ENCODE measurements at regions not wholly inside any gene's neighbourhood (a gene's known extent, or its start where the extent isn't known, plus 50 kb on each side); places are given as distances from the start of the nearest gene placed in this dataset.

- Histone ChIP-seq H3K4me3 (ENCODE audit: low read depth, low read length, poor library complexity, severe bottlenecking) (no peak overlapping the region), H3K4me2 (ENCODE audit: low read length) (no peak overlapping the region), H3K9me2 (ENCODE audit: low read depth, low read length) (no peaks in the 10 kb centered on the region), H3K27me3 (ENCODE audit: insufficient read depth, low read length) (no peaks in the 10 kb centered on the region), H3K27ac (ENCODE audit: low read depth, low read length, poor library complexity, severe bottlenecking) (no peak overlapping the region), H3K4me1 (ENCODE audit: insufficient read depth, low read length, severe bottlenecking) (no peaks in the 10 kb centered on the region), H3F3A (ENCODE audit: insufficient read depth, low read length) (no peaks in the 10 kb centered on the region), H3K9me3 (ENCODE audit: low read length) (no peaks in the 10 kb centered on the region), H3K9ac (ENCODE audit: low read length) (no peak overlapping the region), H4K20me1 (ENCODE audit: insufficient read depth, low read length) (no peaks in the 10 kb centered on the region), H3K79me2 (ENCODE audit: insufficient read depth, low read length) (no peaks in the 10 kb centered on the region), H2AFZ (ENCODE audit: low read length) (no peak overlapping the region), H3K36me3 (ENCODE audit: insufficient read depth, low read length) (no peaks in the 10 kb centered on the region)
- TF ChIP-seq EZH2 (IDR thresholded peaks at IDR 0.05; ENCODE audit: borderline replicate concordance, low read length) = no peak
- TF ChIP-seq, protein P1, sequence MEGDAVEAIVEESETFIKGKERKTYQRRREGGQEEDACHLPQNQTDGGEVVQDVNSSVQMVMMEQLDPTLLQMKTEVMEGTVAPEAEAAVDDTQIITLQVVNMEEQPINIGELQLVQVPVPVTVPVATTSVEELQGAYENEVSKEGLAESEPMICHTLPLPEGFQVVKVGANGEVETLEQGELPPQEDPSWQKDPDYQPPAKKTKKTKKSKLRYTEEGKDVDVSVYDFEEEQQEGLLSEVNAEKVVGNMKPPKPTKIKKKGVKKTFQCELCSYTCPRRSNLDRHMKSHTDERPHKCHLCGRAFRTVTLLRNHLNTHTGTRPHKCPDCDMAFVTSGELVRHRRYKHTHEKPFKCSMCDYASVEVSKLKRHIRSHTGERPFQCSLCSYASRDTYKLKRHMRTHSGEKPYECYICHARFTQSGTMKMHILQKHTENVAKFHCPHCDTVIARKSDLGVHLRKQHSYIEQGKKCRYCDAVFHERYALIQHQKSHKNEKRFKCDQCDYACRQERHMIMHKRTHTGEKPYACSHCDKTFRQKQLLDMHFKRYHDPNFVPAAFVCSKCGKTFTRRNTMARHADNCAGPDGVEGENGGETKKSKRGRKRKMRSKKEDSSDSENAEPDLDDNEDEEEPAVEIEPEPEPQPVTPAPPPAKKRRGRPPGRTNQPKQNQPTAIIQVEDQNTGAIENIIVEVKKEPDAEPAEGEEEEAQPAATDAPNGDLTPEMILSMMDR (IDR thresholded peaks at IDR 0.05; ENCODE audit: low read length) = no peak
These were observed 1724.7 kb upstream of the WWC1 start for GRCh38 chr5:166566725-166567124.

DNA sequence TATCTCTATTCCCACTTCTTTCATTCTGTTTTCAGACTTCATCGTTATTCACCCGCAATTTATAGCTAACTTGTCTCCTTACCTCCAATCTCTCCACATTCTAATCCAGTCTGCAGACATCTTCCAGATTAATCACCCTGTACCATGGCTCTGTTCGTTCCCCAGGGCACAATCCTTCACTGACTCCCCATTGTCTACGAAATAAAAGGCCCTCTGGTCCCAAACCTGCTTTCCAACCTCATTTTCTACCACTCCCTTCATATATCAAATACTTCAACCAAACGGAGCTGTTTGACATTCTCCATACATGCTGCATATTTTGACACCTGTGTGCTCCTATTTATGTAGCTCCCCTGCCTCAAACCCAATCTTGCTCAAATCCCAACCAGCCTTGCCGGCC is 1720.6 kb upstream of the WWC1 start:
- Histone ChIP-seq H3K9me3 (ENCODE audit: low read length) (no peaks in the 10 kb centered on the region), H2AFZ (ENCODE audit: low read length) (no peak overlapping the region), H3K27me3 (ENCODE audit: insufficient read depth, low read length) (no peaks in the 10 kb centered on the region), H3K9ac (ENCODE audit: low read length) (no peak overlapping the region), H3K27ac (ENCODE audit: low read depth, low read length, poor library complexity, severe bottlenecking) (no peak overlapping the region), H3F3A (ENCODE audit: insufficient read depth, low read length) (no peaks in the 10 kb centered on the region), H3K4me3 (ENCODE audit: low read depth, low read length, poor library complexity, severe bottlenecking) (no peak overlapping the region), H3K4me2 (ENCODE audit: low read length) (no peak overlapping the region), H3K79me2 (ENCODE audit: insufficient read depth, low read length) (no peaks in the 10 kb centered on the region), H3K36me3 (ENCODE audit: insufficient read depth, low read length) (no peaks in the 10 kb centered on the region), H3K9me2 (ENCODE audit: low read depth, low read length) (no peaks in the 10 kb centered on the region), H3K4me1 (ENCODE audit: insufficient read depth, low read length, severe bottlenecking) (no peaks in the 10 kb centered on the region), H4K20me1 (ENCODE audit: insufficient read depth, low read length) (no peaks in the 10 kb centered on the region)
- TF ChIP-seq EZH2 (IDR thresholded peaks at IDR 0.05; ENCODE audit: borderline replicate concordance, low read length) = no peak
- TF ChIP-seq, protein P1 (IDR thresholded peaks at IDR 0.05; ENCODE audit: low read length) = no peak

DNA sequence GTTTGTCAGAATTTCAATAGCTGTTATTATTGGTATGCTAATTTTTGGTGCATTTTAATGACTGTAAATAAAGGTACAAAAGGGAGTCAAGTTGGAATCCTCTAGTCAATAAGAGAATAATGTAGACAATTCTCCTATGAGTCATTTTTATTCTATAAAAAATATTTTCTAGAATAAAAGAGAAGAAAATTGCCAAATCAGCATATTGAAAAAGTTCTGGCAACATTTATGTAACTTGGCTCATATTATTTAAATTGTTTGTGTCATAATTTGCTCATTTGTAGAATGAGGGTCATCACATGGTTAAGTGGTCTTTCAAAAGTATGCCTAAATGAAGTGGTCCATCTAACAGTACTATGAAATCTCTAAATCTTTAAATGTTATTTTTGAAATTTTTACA is 1719.8 kb upstream of the WWC1 start:
- H2AFZ ChIP-seq (ENCODE audit: low read length) = no peak overlapping the region
- no peak overlapping the region for H3K9ac ChIP-seq (ENCODE audit: low read length)
- no peaks in the 10 kb centered on the region for H3K79me2 ChIP-seq (ENCODE audit: insufficient read depth, low read length)
- H3K9me3 ChIP-seq (ENCODE audit: low read length) = no peaks in the 10 kb centered on the region
- H3K4me1 ChIP-seq (ENCODE audit: insufficient read depth, low read length, severe bottlenecking) = no peaks in the 10 kb centered on the region
- no peaks in the 10 kb centered on the region for H3K9me2 ChIP-seq (ENCODE audit: low read depth, low read length)
- H3K4me2 ChIP-seq (ENCODE audit: low read length) = no peak overlapping the region
- H3K27ac ChIP-seq (ENCODE audit: low read depth, low read length, poor library complexity, severe bottlenecking) = no peak overlapping the region
- no peaks in the 10 kb centered on the region for H3K36me3 ChIP-seq (ENCODE audit: insufficient read depth, low read length)
- TF ChIP-seq EZH2 (IDR thresholded peaks at IDR 0.05; ENCODE audit: borderline replicate concordance, low read length) = no peak
- TF ChIP-seq, protein P1 (IDR thresholded peaks at IDR 0.05; ENCODE audit: low read length) = no peak
- H3K27me3 ChIP-seq (ENCODE audit: insufficient read depth, low read length) = no peaks in the 10 kb centered on the region
- no peak overlapping the region for H3K4me3 ChIP-seq (ENCODE audit: low read depth, low read length, poor library complexity, severe bottlenecking)
- H3F3A ChIP-seq (ENCODE audit: insufficient read depth, low read length) = no peaks in the 10 kb centered on the region
- no peaks in the 10 kb centered on the region for H4K20me1 ChIP-seq (ENCODE audit: insufficient read depth, low read length)
